ENCODE measurements at regions not wholly inside any gene's neighbourhood (a gene's known extent, or its start where the extent isn't known, plus 50 kb on each side); places are given as distances from the start of the nearest gene placed in this dataset.

GRCh38 chrX:106378616-106379015 lies 210.5 kb downstream of the PWWP3B start:
- DNase-seq: no peak

- DNase-seq: no peak
These were observed 220.4 kb upstream of the RADX start for GRCh38 chrX:106391284-106391911.

DNA sequence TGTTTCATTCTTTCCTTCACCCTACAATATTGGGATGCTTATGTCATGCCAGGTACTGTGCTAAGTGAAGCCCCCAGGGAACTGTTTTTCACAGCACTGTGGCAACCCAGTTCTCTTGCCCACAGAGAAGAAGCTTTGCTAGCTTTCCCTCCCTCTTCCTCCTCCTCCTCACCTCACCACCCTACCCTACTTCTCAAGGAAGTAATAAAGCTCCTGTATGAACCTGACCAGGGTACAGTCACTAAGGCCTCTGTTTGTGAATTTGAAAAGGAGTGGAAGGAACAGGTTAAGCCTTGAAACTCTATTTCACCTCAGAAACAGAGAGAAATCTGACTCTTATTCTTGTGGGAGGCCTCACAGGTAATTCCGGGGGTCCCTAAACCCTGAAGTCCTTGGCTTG lies 219.4 kb upstream of the RADX start:
- no peak for DNase-seq

GRCh38 chrX:106397788-106398538 lies 213.8 kb upstream of the RADX start:
- no peak for DNase-seq

GRCh38 chrX:106401965-106402559 lies 209.7 kb upstream of the RADX start:
- no peak for DNase-seq

DNA sequence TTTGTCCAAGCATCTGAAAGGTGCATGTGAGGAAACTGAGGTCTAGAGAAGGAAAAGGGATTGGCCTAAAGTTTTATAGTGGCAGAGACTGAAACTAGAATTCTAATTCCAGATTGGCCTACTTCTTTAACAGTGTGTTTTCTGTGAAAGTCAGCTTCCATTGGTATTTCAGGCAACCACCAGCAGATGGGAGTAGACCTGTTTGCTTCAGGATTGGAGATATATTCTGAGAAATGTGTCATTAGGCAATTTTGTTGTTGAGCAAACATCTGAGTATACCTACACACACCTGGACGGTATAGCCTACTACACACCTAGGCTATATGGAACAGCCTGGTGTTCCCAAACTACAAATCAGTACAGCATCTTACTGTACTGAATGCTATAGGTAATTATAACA lies 207.3 kb upstream of the RADX start:
- no peak for DNase-seq

DNA sequence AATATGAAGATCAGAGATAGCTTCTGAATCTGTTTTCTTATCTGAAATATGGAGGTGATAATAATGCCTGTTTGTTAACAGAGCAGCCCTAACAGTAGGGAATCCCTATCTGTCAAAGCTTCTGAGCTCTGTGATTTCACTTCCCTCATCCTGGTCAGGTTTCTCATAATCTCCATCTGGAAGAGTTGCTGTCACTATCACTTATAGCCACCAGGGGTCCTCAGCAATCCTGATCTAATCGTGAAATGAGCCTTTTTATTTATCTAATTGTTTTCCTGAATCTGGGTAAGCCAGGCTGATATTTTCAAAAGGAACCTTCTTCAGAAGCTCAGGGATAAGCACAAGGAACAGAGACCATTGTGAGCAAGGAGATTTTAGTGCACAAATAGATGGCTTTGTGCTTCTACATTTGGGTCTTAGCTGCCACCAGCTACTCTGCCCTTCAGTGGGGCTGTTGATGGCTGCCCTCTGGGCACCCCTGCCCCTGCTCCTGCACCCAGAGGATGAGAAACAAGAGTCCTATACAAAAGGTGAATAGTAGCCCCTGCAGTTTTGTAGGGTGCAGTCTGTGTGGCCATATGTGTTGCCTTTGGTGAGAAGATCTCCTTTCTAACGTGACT lies 196.4 kb upstream of the RADX start:
- peak; percentile 21 for DNase-seq

- no peak for DNase-seq
These were observed 175.1 kb upstream of the RADX start for GRCh38 chrX:106436691-106437090.

DNA sequence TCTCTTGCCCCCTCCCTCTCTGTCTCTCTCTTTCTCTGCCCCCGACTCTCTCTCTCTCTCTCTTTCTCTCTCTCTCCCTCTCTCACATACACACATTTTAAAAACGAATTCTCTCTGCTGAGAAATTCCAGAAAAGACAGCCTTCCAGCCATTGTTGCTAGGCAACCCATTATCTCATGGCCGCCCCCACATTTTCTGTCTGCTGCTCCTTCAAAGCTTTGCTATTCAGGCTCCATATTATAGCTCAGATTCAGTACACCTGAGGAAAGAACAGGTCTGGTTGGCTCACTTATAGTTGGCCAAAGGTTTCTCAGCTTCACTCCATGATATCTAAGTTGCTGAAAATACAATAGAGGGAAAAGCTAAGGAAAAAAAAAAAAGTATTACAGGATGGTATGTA lies 174.4 kb upstream of the RADX start:
- DNase-seq: no peak

GRCh38 chrX:106450405-106450804 lies 161.4 kb upstream of the RADX start:
- DNase-seq: no peak

DNA sequence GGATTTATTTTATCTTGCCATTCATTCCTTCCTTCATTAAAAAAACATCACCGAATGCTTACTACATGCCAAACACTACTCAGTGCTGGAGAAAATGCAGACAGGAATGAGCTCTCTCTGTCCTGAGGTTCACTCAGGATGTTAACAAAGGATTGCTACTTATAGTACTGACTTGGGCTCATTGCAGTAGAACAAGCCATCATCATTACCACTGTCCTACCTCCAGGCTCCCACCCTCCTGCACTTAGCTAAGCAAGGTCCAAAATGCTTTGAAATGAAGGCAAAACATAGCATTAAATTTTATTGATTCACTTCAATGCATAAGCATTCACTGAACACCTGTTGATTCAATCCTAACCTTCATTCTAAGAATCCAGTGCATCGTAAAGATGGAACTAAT lies 159.8 kb upstream of the RADX start:
- no peak for DNase-seq

GRCh38 chrX:106454991-106455390 lies 156.8 kb upstream of the RADX start:
- no peak for DNase-seq

DNA sequence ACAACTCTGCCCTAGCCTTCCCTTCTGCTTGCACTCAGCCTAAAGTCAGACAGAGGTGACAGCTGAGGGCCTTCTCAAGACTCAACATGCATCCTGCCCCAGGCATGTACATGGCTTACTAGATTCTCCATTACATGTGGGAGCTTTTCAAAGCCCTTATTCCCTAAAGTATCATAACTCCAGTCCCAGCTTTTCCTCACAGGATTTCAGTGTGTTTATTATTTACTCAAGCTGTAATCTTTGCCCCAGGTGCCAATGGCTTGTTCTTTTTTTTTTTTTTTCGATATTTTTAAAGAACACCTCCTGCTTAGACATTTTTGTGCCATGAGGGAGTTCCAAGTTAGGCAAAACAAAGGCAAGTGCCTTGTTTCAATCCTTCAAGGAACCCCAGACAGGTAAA lies 154.0 kb upstream of the RADX start:
- DNase-seq: no peak

DNA sequence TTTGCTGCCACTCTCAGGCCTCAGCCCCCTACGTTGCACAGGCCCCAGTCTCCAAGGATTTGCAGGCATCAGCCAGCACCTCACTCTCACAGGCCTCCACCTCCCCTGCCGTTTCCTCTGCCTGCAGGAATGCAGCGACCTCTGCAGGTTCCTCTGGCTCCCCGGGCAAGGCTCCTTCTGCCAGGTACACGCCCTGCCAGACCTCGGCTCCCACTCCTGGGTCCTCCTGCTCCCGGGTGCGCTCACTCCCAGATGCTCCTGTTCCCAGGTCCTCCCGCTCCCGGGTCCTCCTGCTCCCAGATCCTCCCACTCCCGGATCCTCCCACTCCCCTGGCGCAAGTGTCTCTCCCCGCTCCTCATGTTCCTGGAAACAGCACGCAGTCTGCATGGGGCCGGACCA lies 144.4 kb upstream of the RADX start:
- DNase-seq: no peak

DNA sequence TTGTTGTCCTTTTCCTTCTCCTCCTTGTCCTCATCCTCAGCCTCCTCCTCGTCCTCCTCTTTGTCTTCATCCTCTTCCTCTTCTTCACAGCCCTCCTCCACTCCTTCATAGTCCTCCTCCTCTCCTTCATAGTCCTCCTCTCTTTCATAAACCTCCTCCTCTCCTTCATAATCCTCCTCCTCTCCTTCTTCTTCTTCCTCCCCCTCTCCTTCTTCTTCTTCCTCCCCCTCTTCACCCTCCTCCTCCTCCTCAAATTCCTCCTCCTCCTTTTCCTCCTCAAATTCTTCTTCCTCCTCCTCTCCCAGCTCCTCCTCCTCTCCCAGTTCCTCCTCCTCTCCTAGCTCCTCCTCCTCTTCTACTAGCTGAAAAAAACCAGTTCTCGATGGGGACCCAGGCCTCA lies 143.8 kb upstream of the RADX start:
- no peak for DNase-seq

GRCh38 chrX:106468433-106468832 lies 143.3 kb upstream of the RADX start:
- no peak for DNase-seq

GRCh38 chrX:106479920-106480319 lies 131.9 kb upstream of the RADX start:
- DNase-seq: no peak

DNA sequence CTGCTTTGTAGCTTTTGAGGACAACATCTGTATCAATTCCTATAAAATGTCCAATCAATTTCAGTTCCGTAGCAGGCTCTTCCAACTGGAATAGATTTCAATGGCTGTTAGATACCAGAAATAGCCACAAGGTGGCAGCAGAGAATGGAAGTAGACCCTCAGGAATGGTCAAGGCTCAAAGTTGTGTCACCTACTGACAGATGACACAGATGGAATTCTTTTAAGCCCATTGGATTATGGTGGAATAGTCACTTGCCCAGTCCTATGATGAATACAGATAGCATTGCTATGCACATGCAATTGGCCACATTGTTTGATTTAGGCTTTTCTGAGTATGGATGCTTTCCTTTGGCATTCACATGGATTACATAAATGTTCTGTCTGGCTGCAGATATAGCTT lies 130.4 kb upstream of the RADX start:
- peak; percentile 65 for DNase-seq

GRCh38 chrX:106484233-106484632 lies 127.5 kb upstream of the RADX start:
- DNase-seq: no peak

- peak; percentile 37 for DNase-seq
These were observed 118.5 kb upstream of the RADX start for GRCh38 chrX:106493210-106493816.

DNA sequence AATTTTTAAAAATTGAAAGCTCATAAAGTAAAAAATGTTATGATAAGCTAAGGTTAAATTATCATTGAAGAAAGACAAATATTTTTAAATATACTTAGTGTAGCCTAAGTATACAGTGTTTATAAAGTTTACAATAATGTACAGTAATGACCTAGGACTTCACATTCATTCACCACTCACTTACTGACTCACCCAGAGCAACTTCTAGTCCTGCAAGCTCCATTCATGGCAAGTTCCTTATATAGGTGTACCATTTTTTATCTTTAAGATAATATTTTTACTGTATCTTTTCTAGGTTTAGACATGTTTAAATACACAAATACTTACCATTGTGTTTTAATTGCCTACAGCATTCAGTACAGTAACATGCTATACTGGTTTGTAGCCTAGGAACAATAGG lies 112.3 kb upstream of the RADX start:
- DNase-seq: no peak

DNA sequence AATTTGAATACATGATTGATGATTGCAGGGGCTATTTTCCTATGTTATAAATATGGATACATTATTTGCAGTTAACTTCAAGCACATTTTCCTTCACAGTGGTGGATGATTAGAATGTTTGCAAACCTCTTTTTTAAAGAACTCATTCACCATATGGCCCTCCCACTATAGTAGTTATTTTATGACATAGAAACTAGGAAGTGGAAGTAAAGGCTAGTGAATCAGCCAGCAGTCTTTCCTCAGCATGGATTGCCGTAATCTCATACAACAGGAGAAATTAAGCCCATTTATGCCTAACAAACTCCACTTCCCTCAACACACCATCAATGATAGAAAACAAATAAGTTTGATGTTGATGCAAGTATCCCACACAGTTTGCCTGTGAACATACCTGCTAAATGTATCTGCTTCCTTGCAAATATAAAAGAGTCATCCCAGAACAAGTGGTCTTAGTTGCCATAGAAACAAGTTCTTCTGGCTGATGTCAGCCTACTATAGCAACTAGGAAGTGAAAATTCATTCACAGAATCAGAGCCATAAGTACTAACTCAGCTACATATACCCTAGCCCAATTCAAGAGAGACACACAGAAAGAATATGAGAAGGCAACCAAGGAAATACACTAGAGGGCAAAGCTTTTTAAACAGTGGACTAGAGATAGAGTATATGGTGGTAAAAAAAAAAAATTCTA lies 100.9 kb upstream of the RADX start:
- DNase-seq: no peak
